Omental fat pad (tissue), 3 donors: ENCODE measurements at regions not wholly inside any gene's neighbourhood (a gene's known extent, or its start where the extent isn't known, plus 50 kb on each side); places are given as distances from the start of the nearest gene placed in this dataset.

ENCODE experiments used
- ATAC-seq: fragments of 150-250 bp; one replicate; pipeline ENCODE4 v1.9.1; 2016; ENCODE audit warnings: mild to moderate bottlenecking, moderate library complexity; ENCODE audit not compliant: low FRiP score
- DNase-seq: peaks from one replicate; pipeline ENCODE4 v3.0.0-alpha.2; 2019; ENCODE audit warnings: low spot score
- CTCF ChIP-seq, 3 donors: fragments of 450-650 bp; IDR thresholded peaks; one replicate each; pipeline ENCODE4 v1.5.1; 2016 to 2017; ENCODE audit warnings: antibody characterized with exemption in 3 of 3, mild to moderate bottlenecking in 3 of 3, moderate library complexity in 2 of 3

DNA sequence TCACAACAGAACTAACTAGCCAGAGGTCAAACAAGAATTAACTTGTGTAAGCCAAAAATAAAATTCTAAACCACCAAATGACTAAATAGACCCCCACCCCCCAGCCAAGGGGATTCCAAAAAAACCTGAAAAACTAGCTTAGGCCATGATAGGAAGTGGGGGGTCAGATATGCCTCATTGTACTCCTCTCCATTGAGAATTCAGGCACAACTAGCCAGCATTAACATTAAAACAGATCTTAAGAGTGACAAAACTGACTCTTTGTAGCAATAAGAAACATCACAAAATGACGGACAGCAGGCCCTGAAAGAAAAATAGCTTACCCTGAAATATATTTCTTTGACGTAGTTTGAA is 103.0 kb upstream of the ETV3 start:
- no peak for TF ChIP-seq CTCF (IDR thresholded peaks at IDR 0.05)
- DNase-seq (no peak), ATAC-seq (no peak)

DNA sequence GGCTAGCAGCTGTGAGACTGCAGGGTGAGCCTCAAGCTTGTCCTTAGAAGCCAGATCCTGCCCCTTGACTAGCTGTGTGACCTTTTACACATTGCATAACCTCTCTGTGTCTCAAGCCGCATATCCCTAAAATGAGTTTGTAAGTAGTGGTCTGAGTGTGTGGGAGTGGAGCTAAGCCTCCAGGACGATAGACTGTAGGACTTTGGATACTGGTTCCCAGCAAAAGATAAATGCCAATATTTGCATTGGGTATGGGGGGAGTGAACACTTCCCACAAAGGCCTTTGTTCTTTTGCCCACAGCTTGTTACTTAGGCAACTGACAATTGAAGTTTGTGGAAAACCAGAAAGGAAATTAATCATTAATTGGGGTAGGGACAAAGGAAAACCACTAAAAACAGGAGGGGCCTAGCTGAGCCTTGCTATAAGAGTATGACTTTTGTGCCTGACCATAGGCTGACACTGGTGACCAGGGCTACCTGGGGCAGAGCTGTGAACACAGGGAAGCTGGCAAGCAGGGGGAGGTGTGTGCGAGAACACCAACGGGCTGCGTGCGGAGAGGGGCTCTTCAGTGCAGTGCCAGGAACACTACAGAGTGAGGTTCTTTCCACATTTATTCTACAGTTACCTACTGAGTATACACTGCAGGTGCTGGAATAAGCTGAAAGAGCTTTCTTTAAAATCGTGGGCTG is 102.4 kb upstream of the ETV3 start:
- TF ChIP-seq CTCF (IDR thresholded peaks at IDR 0.05) = no peak
- ATAC-seq (no peak), DNase-seq (no peak)

DNA sequence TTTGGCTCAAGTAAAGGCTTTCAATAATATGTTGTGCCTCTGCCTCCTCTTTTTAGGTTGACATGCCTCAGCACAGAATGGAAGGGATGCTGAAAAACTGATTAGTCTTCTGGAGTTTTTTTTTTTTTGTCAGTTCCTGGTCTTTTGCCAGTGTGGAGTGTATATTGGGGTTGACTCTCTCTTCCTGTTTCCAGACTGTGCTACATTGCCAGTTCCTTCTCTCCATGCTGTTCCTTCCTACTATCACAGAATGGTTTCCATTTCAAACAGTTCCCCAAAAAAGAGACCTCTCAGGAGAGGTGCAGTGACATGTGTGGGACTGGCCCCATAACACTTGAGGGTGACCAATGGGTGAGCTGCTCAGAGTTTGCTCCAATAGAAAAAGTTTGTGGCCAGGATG is 101.7 kb upstream of the ETV3 start:
- no peak for DNase-seq
- ATAC-seq = no peak

GRCh38 chr1:157238585-157238984 is 100.4 kb upstream of the ETV3 start:
- DNase-seq (no peak), ATAC-seq (no peak)
- TF ChIP-seq CTCF (IDR thresholded peaks at IDR 0.05) = no peak

More for the DNA sequence above, 101.7 kb upstream of the ETV3 start:
- TF ChIP-seq CTCF (IDR thresholded peaks at IDR 0.05) = no peak

DNA sequence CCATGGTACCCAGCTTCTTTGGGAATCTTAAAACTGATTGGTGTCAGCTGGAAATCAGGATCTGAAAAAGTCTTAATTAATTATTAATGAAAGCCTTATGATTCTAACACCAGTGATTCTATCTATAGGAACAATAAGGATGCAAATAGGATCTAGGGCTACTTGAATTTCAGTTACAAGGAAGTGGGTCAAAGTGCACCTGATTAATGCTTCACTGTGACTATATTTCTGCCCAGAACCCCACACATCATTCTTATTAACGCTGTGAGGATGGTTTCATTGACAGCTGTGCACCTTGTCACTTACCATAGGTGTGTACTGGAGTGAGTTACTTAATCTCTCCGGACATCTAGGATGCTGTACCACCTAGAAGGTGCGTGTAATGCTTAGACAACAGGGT is 99.8 kb upstream of the ETV3 start:
- ATAC-seq (no peak), DNase-seq (no peak)
- TF ChIP-seq CTCF (IDR thresholded peaks at IDR 0.05) = no peak

- TF ChIP-seq CTCF (IDR thresholded peaks at IDR 0.05) = no peak
- DNase-seq (no peak), ATAC-seq (no peak)
Measured at GRCh38 chr1:157237522-157237921, 99.3 kb upstream of the ETV3 start.

GRCh38 chr1:157236072-157236471 is 97.9 kb upstream of the ETV3 start:
- TF ChIP-seq CTCF (IDR thresholded peaks at IDR 0.05) = no peak
- DNase-seq = no peak
- ATAC-seq = no peak
